ENCODE measurements at regions not wholly inside any gene's neighbourhood (a gene's known extent, or its start where the extent isn't known, plus 50 kb on each side); places are given as distances from the start of the nearest gene placed in this dataset.

- no peaks in the 10 kb centered on the region for H3K36me3 ChIP-seq
- no peaks in the 10 kb centered on the region for H3K9me3 ChIP-seq
- peaks cover 0 to 4% (median 0%) of the 10 kb centered on the region in 3 donors for H3K27me3 ChIP-seq
- no peak overlapping the region for H3K27ac ChIP-seq
- DNase-seq, result no peak
- intact Hi-C loops (cut with DNase I; ENCODE audit: low total_unique reads) (no loop called here), in situ Hi-C loops (cut with MboI; ENCODE audit: low sequenced_read_pairs in 4 of 4) (no loop called here)
- no peak for ATAC-seq
- no peak overlapping the region for H3K4me3 ChIP-seq
- H3K4me1 ChIP-seq, result no peaks in the 10 kb centered on the region
- no peak for TF ChIP-seq POLR2A (IDR thresholded peaks at IDR 0.05)
- no peak for TF ChIP-seq CTCF (IDR thresholded peaks at IDR 0.05 in 4 of 5, conservative IDR thresholded peaks at IDR 0.05 in 1 of 5)
These were observed 75.9 kb upstream of the CRY1 start for GRCh38 chr12:107169200-107169599.

GRCh38 chr12:107178776-107179175 lies 85.4 kb upstream of the CRY1 start:
- TF ChIP-seq CTCF (IDR thresholded peaks at IDR 0.05 in 4 of 5, conservative IDR thresholded peaks at IDR 0.05 in 1 of 5) (no peak), POLR2A (IDR thresholded peaks at IDR 0.05) (no peak)
- no peaks in the 10 kb centered on the region for H3K27me3 ChIP-seq
- no peak for DNase-seq
- no peak overlapping the region for H3K27ac ChIP-seq
- intact Hi-C loops (cut with DNase I; ENCODE audit: low total_unique reads), result no loop called here
- H3K9me3 ChIP-seq, result no peaks in the 10 kb centered on the region
- H3K4me3 ChIP-seq, result no peak overlapping the region
- in situ Hi-C loops (cut with MboI; ENCODE audit: low sequenced_read_pairs in 4 of 4), result no loop called here
- no peak for ATAC-seq
- no peaks in the 10 kb centered on the region for H3K4me1 ChIP-seq
- no peaks in the 10 kb centered on the region for H3K36me3 ChIP-seq

- Histone ChIP-seq H3K27me3 (no peaks in the 10 kb centered on the region), H3K4me1 (no peaks in the 10 kb centered on the region), H3K9me3 (no peaks in the 10 kb centered on the region), H3K36me3 (no peaks in the 10 kb centered on the region), H3K27ac (no peak overlapping the region), H3K4me3 (no peak overlapping the region)
- intact Hi-C loops (cut with DNase I; ENCODE audit: low total_unique reads) (no loop called here), in situ Hi-C loops (cut with MboI; ENCODE audit: low sequenced_read_pairs in 4 of 4) (no loop called here)
- DNase-seq (no peak), ATAC-seq (no peak)
- TF ChIP-seq CTCF (IDR thresholded peaks at IDR 0.05 in 4 of 5, conservative IDR thresholded peaks at IDR 0.05 in 1 of 5) (no peak), POLR2A (IDR thresholded peaks at IDR 0.05) (no peak)
These were observed 86.5 kb upstream of the CRY1 start for GRCh38 chr12:107179871-107180270.

- no peaks in the 10 kb centered on the region for H3K9me3 ChIP-seq
- H3K27me3 ChIP-seq, result no peaks in the 10 kb centered on the region
- no peak for ATAC-seq
- intact Hi-C loops (cut with DNase I; ENCODE audit: low total_unique reads) (no loop called here), in situ Hi-C loops (cut with MboI; ENCODE audit: low sequenced_read_pairs in 4 of 4) (no loop called here)
- H3K27ac ChIP-seq, result no peak overlapping the region
- H3K36me3 ChIP-seq, result no peaks in the 10 kb centered on the region
- no peaks in the 10 kb centered on the region for H3K4me1 ChIP-seq
- DNase-seq, result no peak
- TF ChIP-seq CTCF (IDR thresholded peaks at IDR 0.05 in 4 of 5, conservative IDR thresholded peaks at IDR 0.05 in 1 of 5), result no peak
- no peak for TF ChIP-seq POLR2A (IDR thresholded peaks at IDR 0.05)
- no peak overlapping the region for H3K4me3 ChIP-seq
These were observed 86.9 kb upstream of the CRY1 start for GRCh38 chr12:107180272-107180671.

GRCh38 chr12:107184359-107184930 lies 91.1 kb upstream of the CRY1 start:
- no peaks in the 10 kb centered on the region for H3K9me3 ChIP-seq
- no peaks in the 10 kb centered on the region for H3K27me3 ChIP-seq
- DNase-seq, result no peak
- ATAC-seq, result no peak
- TF ChIP-seq POLR2A (IDR thresholded peaks at IDR 0.05), result no peak
- TF ChIP-seq CTCF (IDR thresholded peaks at IDR 0.05 in 4 of 5, conservative IDR thresholded peaks at IDR 0.05 in 1 of 5), result no peak
- H3K36me3 ChIP-seq, result no peaks in the 10 kb centered on the region
- H3K4me3 ChIP-seq, result no peak overlapping the region
- H3K27ac ChIP-seq, result no peak overlapping the region
- intact Hi-C loops (cut with DNase I; ENCODE audit: low total_unique reads) (no loop called here), in situ Hi-C loops (cut with MboI; ENCODE audit: low sequenced_read_pairs in 4 of 4) (no loop called here)
- no peaks in the 10 kb centered on the region for H3K4me1 ChIP-seq

Measured in gastrocnemius medialis (tissue), 4 donors.